ENCODE measurements at regions not wholly inside any gene's neighbourhood (a gene's known extent, or its start where the extent isn't known, plus 50 kb on each side); places are given as distances from the start of the nearest gene placed in this dataset.

GRCh38 chr5:135139381-135140134 lies 105.5 kb upstream of the PITX1 start:
- H3K4me3 ChIP-seq (ENCODE audit: low read depth in 1 of 3, low read length in 3 of 3): no peak overlapping the region
- FAIRE-seq (no peak), DNase-seq (peak; percentile 58 to 82)
- 62 to 83% (median 74%) methylated on average over 12 of the region's 12 CpGs for WGBS, 3 donors
- H3K27ac ChIP-seq (ENCODE audit: low read depth in 1 of 3, low read length in 2 of 3): peak overlapping the region in 2 of 3 donors; percentile 58 to 78
- H3K36me3 ChIP-seq (ENCODE audit: control insufficient read depth in 3 of 3, insufficient read depth in 2 of 3, low read depth in 1 of 3, low read length in 3 of 3): peaks cover 0 to 2% (median 0%) of the 10 kb centered on the region in 3 donors
- H3K4me1 ChIP-seq (ENCODE audit: control insufficient read depth in 3 of 3, insufficient read depth in 2 of 3, low read depth in 1 of 3, low read length in 2 of 3): peaks cover 3 to 74% (median 17%) of the 10 kb centered on the region in 3 donors
- H3K9me3 ChIP-seq (ENCODE audit: control insufficient read depth in 2 of 2, insufficient read depth in 1 of 2, low read depth in 1 of 2, low read length in 1 of 2): no peaks in the 10 kb centered on the region
- no peaks in the 10 kb centered on the region for H3K27me3 ChIP-seq (ENCODE audit: control insufficient read depth in 3 of 3, insufficient read depth in 3 of 3, low read length in 3 of 3)

- WGBS, 3 donors: 73 to 83% (median 81%) methylated on average over 4 of the region's 4 CpGs
- no peaks in the 10 kb centered on the region for H3K27me3 ChIP-seq (ENCODE audit: control insufficient read depth in 3 of 3, insufficient read depth in 3 of 3, low read length in 3 of 3)
- peaks cover 0 to 2% (median 0%) of the 10 kb centered on the region in 3 donors for H3K36me3 ChIP-seq (ENCODE audit: control insufficient read depth in 3 of 3, insufficient read depth in 2 of 3, low read depth in 1 of 3, low read length in 3 of 3)
- H3K9me3 ChIP-seq (ENCODE audit: control insufficient read depth in 2 of 2, insufficient read depth in 1 of 2, low read depth in 1 of 2, low read length in 1 of 2): no peaks in the 10 kb centered on the region
- H3K4me1 ChIP-seq (ENCODE audit: control insufficient read depth in 3 of 3, insufficient read depth in 2 of 3, low read depth in 1 of 3, low read length in 2 of 3): peaks cover 5 to 84% (median 19%) of the 10 kb centered on the region in 3 donors
- no peak overlapping the region for H3K4me3 ChIP-seq (ENCODE audit: low read depth in 1 of 3, low read length in 3 of 3)
- H3K27ac ChIP-seq (ENCODE audit: low read depth in 1 of 3, low read length in 2 of 3): peak overlapping the region in 1 of 3 donors; percentile 24
- FAIRE-seq (no peak), DNase-seq (peak in 1 of 2 donors; percentile 13)
Observed at GRCh38 chr5:135138116-135138850, 104.3 kb upstream of the PITX1 start.

- Histone ChIP-seq H3K4me3 (ENCODE audit: low read depth in 1 of 3, low read length in 3 of 3) (no peak overlapping the region), H3K9me3 (ENCODE audit: control insufficient read depth in 2 of 2, insufficient read depth in 1 of 2, low read depth in 1 of 2, low read length in 1 of 2) (no peaks in the 10 kb centered on the region), H3K4me1 (ENCODE audit: control insufficient read depth in 3 of 3, insufficient read depth in 2 of 3, low read depth in 1 of 3, low read length in 2 of 3) (peaks cover 5 to 90% (median 19%) of the 10 kb centered on the region in 3 donors), H3K36me3 (ENCODE audit: control insufficient read depth in 3 of 3, insufficient read depth in 2 of 3, low read depth in 1 of 3, low read length in 3 of 3) (peaks cover 0 to 2% (median 0%) of the 10 kb centered on the region in 3 donors), H3K27me3 (ENCODE audit: control insufficient read depth in 3 of 3, insufficient read depth in 3 of 3, low read length in 3 of 3) (no peaks in the 10 kb centered on the region), H3K27ac (ENCODE audit: low read depth in 1 of 3, low read length in 2 of 3) (no peak overlapping the region)
- FAIRE-seq: no peak
- DNase-seq: no peak
- 88 to 96% (median 93%) methylated on average over 13 of the region's 13 CpGs for WGBS, 3 donors
Observed at GRCh38 chr5:135137146-135137915, 103.3 kb upstream of the PITX1 start.

- WGBS, 3 donors: 81 to 87% (median 86%) methylated on average over 2 of the region's 2 CpGs
- no peak overlapping the region for H3K4me3 ChIP-seq (ENCODE audit: low read depth in 1 of 3, low read length in 3 of 3)
- FAIRE-seq: no peak
- peaks cover 5 to 85% (median 19%) of the 10 kb centered on the region in 3 donors for H3K4me1 ChIP-seq (ENCODE audit: control insufficient read depth in 3 of 3, insufficient read depth in 2 of 3, low read depth in 1 of 3, low read length in 2 of 3)
- H3K27me3 ChIP-seq (ENCODE audit: control insufficient read depth in 3 of 3, insufficient read depth in 3 of 3, low read length in 3 of 3): no peaks in the 10 kb centered on the region
- DNase-seq: no peak
- H3K9me3 ChIP-seq (ENCODE audit: control insufficient read depth in 2 of 2, insufficient read depth in 1 of 2, low read depth in 1 of 2, low read length in 1 of 2): no peaks in the 10 kb centered on the region
- H3K27ac ChIP-seq (ENCODE audit: low read depth in 1 of 3, low read length in 2 of 3): peak overlapping the region in 1 of 3 donors; percentile 32
- H3K36me3 ChIP-seq (ENCODE audit: control insufficient read depth in 3 of 3, insufficient read depth in 2 of 3, low read depth in 1 of 3, low read length in 3 of 3): peaks cover 0 to 2% (median 0%) of the 10 kb centered on the region in 3 donors
Observed at GRCh38 chr5:135136546-135136945, 102.5 kb upstream of the PITX1 start.

GRCh38 chr5:135135530-135136226 lies 101.7 kb upstream of the PITX1 start:
- FAIRE-seq (no peak), DNase-seq (peak; percentile 61 to 85)
- Histone ChIP-seq H3K27ac (ENCODE audit: low read depth in 1 of 3, low read length in 2 of 3) (peak overlapping the region in 1 of 3 donors; percentile 73), H3K27me3 (ENCODE audit: control insufficient read depth in 3 of 3, insufficient read depth in 3 of 3, low read length in 3 of 3) (no peaks in the 10 kb centered on the region), H3K4me1 (ENCODE audit: control insufficient read depth in 3 of 3, insufficient read depth in 2 of 3, low read depth in 1 of 3, low read length in 2 of 3) (peaks cover 5 to 85% (median 19%) of the 10 kb centered on the region in 3 donors), H3K4me3 (ENCODE audit: low read depth in 1 of 3, low read length in 3 of 3) (no peak overlapping the region), H3K36me3 (ENCODE audit: control insufficient read depth in 3 of 3, insufficient read depth in 2 of 3, low read depth in 1 of 3, low read length in 3 of 3) (peaks cover 0 to 2% (median 0%) of the 10 kb centered on the region in 3 donors), H3K9me3 (ENCODE audit: control insufficient read depth in 2 of 2, insufficient read depth in 1 of 2, low read depth in 1 of 2, low read length in 1 of 2) (no peaks in the 10 kb centered on the region)
- 20 to 50% (median 27%) methylated on average over 14 of the region's 14 CpGs for WGBS, 3 donors

- no peak overlapping the region for H3K4me3 ChIP-seq (ENCODE audit: low read depth in 1 of 3, low read length in 3 of 3)
- DNase-seq (peak in 1 of 2 donors; percentile 77), FAIRE-seq (no peak)
- H3K36me3 ChIP-seq (ENCODE audit: control insufficient read depth in 3 of 3, insufficient read depth in 2 of 3, low read depth in 1 of 3, low read length in 3 of 3): peaks cover 0 to 2% (median 0%) of the 10 kb centered on the region in 3 donors
- H3K27me3 ChIP-seq (ENCODE audit: control insufficient read depth in 3 of 3, insufficient read depth in 3 of 3, low read length in 3 of 3): no peaks in the 10 kb centered on the region
- H3K27ac ChIP-seq (ENCODE audit: low read depth in 1 of 3, low read length in 2 of 3): peak overlapping the region; percentile 28 to 73 (median 64)
- H3K9me3 ChIP-seq (ENCODE audit: control insufficient read depth in 2 of 2, insufficient read depth in 1 of 2, low read depth in 1 of 2, low read length in 1 of 2): no peaks in the 10 kb centered on the region
- H3K4me1 ChIP-seq (ENCODE audit: control insufficient read depth in 3 of 3, insufficient read depth in 2 of 3, low read depth in 1 of 3, low read length in 2 of 3): peaks cover 3 to 85% (median 21%) of the 10 kb centered on the region in 3 donors
- 45 to 71% (median 56%) methylated on average over 7 of the region's 7 CpGs for whole genome bisulfite sequencing, 3 donors
Observed at GRCh38 chr5:135134691-135135381, 100.8 kb upstream of the PITX1 start.

- FAIRE-seq (no peak), DNase-seq (peak; percentile 96 to 99)
- no peaks in the 10 kb centered on the region for H3K9me3 ChIP-seq (ENCODE audit: control insufficient read depth in 2 of 2, insufficient read depth in 1 of 2, low read depth in 1 of 2, low read length in 1 of 2)
- H3K36me3 ChIP-seq (ENCODE audit: control insufficient read depth in 3 of 3, insufficient read depth in 2 of 3, low read depth in 1 of 3, low read length in 3 of 3): peaks cover 0 to 2% (median 0%) of the 10 kb centered on the region in 3 donors
- no peak overlapping the region for H3K4me3 ChIP-seq (ENCODE audit: low read depth in 1 of 3, low read length in 3 of 3)
- peaks cover 3 to 81% (median 25%) of the 10 kb centered on the region in 3 donors for H3K4me1 ChIP-seq (ENCODE audit: control insufficient read depth in 3 of 3, insufficient read depth in 2 of 3, low read depth in 1 of 3, low read length in 2 of 3)
- WGBS, 3 donors: 13 to 54% (median 26%) methylated on average over 17 to 18 of the region's 18 CpGs
- H3K27me3 ChIP-seq (ENCODE audit: control insufficient read depth in 3 of 3, insufficient read depth in 3 of 3, low read length in 3 of 3): no peaks in the 10 kb centered on the region
- peak overlapping the region; percentile 28 to 75 (median 73) for H3K27ac ChIP-seq (ENCODE audit: low read depth in 1 of 3, low read length in 2 of 3)
Observed at GRCh38 chr5:135133698-135134515, 99.9 kb upstream of the PITX1 start.
